HG03460 (cell line): ENCODE measurements at regions not wholly inside any gene's neighbourhood (a gene's known extent, or its start where the extent isn't known, plus 50 kb on each side); places are given as distances from the start of the nearest gene placed in this dataset.

ENCODE experiments used
- ATAC-seq: cut with Tn5 transposase; IDR thresholded peaks from one replicate; pipeline ENCODE4 v1.9.1; 2021; ENCODE audit not compliant: unreplicated experiment

DNA sequence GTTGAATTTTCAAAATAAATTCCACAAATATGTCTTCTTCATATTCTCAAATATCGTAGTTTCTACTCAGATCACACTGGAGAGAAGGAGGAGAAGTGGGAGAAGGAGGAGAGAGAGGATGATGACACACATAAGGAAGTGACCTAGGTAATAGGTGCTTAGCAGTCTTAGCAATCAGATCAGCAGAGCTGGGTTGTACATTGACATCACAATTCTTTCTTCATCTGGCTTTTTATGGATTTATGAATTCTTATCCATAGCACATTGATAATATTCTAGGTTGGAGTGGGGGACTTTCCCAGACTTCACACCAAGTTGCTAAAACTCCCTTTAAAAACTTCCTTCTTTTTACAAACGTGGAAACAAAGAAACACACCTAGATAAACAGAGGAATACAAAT lies 86.9 kb downstream of the FGF9 start:
- no peak for ATAC-seq

DNA sequence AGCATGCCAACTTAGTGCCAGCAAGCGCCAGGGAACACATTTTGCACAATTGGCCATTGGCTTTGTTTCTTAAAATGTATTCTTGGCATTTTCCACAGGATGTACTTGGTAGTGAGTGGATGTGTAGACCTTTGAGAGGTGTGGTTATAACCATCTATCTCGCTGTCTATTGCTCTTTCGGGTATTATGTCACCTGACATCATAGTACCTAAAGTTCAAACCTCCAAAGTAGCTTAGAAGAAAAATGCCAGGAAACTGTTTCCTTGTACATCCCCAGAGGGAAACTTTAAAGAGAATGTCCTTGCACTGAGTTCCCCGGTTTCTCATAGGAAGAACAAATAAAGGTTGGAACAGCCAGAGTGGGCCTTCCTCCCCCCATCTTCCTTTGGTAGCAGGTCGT lies 87.6 kb downstream of the FGF9 start:
- ATAC-seq: no peak

DNA sequence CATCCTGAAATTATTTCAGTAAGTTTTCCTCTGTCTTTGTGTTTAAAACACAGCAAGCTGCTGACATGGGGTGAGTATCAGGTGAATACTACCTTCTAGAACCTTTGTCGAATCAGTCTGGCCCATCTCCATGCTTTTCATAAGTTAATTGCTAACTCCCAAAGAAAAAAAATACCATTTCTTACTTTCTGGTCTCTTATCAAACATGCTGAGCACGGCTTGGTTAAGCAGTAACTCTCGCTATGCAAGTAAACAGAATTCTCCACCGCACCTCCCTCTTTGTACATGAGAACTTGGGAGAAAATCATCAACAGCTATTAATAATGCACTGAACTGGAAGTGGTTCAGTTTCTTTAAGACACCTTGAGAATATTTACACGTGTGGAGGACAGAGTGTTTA lies 88.6 kb downstream of the FGF9 start:
- ATAC-seq: no peak

DNA sequence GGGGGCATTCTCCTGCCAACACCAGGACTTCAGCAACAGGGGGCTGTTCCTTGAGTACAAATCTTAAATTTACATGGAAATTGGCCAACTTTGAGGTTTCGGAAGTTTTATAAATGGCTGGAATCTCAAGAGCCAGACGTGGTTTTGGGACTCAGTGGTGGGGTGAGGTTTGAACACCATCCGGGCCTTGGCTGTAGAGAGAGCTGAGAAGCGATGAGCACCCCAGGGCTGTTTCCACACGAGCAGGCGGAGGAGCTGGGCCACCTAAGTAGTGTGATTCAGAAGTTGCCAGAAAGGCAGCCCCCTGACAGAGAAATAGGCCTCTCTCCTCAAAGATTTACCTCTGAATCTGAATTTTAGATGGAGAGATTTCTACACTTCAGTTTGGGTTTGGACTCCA lies 89.0 kb downstream of the FGF9 start:
- ATAC-seq: no peak

DNA sequence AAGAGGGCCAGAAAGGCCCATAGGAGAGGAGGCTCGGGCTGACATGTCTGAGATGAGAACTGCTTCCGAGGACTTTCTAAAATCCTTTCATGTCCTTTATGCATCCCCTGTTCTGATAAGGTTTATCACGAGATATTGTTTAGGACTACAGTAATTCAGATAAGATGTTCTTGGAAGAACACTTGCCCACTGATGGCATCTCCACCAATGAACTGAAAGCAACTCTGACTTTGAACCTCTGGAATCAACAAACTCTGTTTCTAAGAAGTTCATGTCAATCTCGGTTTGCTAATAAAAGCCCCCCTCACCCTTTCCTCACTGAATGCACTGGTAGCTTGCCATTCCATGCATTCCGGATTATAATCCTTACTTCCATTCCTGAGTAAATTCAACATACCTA lies 90.9 kb downstream of the FGF9 start:
- ATAC-seq: no peak

DNA sequence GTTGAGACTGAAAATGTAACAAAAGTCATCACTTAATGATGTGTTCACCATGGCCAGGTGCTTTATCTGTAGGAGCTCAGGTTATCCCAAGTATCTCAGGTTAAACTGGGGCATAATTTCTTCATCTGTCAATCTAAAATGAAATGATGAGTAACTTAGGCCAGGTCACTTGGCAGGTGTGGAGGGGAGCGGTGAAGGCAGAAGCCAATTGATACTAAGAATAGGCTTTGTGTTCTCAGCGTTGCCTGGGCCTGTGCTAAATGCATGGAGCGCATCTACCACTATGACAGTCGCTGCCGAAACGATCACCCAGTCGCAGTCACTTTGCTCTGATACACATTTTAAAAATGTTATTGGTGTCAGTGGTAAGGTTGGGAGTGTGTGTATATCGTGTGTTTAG lies 91.6 kb downstream of the FGF9 start:
- no peak for ATAC-seq

DNA sequence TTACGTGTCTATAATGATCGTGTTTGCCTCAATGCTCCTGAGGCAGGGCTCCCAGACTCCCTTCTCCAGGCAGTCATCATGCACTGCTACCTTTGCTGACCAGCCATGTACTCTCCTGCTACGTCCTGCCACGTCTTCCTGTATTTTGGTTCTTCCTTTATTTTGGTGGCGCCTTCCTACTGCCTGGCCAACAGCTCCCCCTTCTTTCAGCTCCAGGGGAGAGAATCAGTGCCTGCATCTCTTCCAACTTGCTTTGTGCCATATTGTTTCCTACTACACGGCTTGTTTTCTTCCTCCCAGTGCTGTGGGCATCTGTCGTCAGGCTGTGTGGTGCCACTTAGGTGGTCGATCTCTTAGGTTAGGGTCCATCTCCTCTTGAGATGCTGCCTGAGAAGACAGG lies 96.2 kb downstream of the FGF9 start:
- no peak for ATAC-seq

DNA sequence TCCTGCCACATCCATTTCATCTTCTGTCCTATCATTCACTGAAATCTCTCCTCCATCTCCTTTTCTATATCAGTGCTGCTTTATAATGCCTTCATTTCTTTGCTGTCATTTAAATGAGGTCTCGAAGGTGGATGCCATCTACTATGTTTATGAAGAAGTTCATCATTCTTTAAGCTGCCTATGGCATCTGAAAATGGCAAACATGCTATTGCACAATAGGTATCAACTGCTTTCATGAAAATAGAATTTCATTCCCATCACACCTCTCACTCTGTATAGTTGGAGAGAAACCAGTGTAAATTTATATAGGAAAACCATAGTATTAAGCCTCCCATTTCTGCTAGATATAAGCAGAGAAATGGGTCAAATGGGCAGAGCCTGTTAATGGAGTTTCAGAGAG lies 100.2 kb downstream of the FGF9 start:
- ATAC-seq: no peak

DNA sequence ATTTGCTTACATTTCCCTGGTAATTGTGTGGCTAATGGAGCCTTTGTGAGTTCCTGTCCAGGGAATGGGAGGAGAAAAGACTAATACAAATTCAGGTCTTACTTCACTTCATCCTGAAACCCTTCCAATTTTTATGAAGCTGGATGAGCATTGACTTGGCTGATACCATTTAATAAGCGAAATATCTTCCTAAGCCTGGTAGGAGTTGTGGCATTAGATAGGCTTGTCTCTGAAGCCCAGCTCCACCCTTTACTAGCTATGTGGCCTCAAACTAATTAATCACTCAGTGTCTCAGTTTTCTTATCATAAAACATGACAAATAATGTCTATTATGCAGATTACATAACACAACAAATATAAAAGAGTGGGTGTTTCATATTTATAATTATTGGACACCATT lies 106.3 kb downstream of the FGF9 start:
- no peak for ATAC-seq

DNA sequence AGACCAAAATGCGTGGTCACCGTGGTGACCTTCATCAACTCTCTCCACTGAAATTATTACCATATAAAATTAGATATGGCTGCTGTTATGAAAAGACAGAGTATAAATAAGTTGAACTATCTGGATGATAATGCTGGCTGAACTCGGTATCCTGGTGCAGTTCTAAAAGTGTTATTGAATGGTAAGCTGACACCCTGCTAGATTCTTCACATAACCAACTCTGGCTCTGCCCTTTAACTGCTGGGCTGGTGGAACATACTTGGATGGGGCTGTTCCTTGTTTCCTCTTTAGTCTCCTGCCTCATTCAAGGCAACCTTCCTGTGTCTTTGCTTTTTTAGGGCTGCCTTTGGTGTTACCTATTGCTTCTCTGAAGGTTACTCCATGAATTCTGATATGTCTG lies 106.9 kb downstream of the FGF9 start:
- ATAC-seq: no peak

DNA sequence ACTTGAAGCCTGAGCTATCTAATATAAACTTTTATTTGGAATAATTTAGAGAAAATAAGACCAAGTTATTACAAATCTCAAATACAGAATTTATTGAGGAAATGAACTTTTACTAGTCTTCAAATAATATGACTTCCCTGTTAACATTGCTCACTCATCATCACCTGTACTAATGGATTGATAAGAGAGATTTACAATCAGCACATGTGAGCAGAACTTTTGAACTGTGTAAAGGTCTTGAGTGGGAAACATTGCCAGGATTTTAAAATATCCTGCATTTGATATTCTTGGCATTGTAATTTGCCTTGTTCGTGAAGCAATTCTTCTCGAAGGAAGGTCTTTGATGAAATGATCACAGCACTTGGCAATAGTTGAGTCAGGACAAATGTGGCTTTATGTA lies 111.9 kb downstream of the FGF9 start:
- no peak for ATAC-seq

DNA sequence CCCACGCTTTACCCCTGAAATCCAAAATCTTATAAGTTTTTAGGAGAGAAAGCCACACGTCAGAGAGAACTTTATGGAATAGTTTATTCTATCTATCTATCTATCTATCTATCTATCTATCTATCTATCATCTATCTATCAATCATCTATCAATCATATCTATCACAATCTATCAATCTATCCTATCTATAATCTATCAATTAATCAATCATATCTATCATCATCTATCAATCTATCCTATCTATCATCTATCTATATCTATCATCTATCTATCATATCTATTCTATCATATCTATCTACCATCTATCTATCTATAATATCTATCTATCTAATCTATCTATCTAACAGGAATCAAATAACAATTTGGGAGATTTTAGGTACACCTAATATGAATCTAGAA lies 115.1 kb downstream of the FGF9 start:
- no peak for ATAC-seq

DNA sequence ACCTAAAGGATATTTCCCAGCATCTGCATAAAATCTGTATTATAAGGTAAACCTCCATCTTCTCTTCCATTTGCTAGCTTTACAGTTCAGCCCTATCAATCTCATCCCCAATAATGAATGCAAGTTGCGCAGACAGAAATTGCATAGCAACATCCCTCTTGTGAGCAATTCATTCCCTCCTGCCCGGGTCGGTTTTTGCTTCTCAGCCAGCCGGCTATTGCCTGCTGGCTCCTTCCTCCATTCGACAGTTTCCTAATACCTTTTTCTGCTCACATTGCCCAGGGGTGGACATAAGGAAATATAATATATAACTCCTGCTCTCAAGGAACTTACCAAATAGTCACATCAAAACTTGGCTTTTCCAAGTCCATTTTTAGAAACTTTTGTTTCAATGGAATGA lies 125.2 kb downstream of the FGF9 start:
- no peak for ATAC-seq

DNA sequence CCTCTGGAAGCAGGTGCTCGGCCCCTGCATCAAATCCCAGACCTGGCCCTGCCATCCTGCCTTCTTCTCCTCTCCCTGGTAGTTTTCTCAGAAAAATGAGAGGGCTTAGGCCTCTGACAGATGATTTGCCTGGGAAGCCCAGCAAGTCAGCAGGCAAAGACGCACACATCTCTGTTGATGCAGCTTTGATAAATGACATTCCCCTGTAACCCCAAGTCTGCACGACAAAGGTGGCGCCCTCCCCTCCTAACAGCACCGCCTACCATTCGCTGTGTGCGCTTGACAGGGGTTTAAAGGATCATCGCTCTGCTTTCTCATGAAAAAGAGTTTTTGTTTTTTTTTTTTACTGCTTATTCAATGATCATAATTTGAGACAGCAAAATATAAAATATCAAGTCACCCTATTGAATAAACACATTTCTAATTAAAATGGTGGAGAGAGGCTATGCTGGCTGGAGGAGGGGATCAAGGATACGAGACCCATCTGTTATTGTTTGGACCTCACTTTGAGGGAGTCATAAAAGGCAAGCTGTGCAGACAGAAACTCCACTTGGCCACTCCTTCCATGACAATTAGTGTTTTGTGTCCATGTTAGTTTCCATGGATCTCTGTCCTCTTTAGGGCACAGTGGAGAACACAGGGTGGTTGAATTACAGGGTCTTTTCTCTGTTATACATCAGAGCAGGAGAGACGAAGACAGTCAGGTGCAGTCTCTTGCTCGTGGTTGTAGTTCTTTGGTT lies 126.1 kb downstream of the FGF9 start:
- no peak for ATAC-seq

DNA sequence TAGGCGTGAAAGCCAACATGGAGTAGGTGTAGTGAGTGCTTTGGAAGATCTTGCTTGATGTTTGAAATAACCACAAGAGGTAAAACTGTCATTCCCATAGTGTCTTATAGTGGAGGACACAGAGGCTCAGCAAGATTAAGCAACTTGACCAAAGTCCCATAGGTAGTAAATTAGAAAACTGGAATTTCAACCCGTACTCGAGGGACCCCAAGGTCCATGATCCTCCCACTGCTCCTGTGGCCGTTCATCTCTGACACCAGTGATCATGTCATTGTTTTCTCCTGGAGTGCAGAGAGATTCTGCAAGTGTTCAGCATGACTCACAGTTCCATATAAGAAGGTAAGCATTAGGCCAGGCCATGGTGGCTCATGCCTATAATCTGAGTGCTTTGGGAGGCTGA lies 126.9 kb downstream of the FGF9 start:
- no peak for ATAC-seq

DNA sequence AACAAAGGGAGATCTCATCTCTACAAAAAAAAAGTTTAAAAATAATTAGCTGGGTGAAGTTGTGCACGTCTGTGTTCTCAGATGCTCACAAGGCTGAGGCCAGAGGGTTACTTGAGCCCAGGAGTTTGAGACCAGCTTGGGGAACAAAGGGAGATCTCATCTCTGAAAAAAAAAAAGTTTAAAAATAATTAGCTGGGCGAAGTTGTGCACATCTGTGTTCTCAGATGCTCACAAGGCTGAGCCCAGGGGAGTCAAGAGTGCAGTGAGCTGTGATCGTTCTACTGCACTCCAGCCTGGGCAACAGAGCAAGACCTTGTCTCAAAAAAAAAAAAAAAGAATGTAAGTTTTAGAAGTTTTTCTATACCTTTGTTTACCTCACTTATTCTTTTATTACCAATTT lies 127.3 kb downstream of the FGF9 start:
- ATAC-seq: no peak

DNA sequence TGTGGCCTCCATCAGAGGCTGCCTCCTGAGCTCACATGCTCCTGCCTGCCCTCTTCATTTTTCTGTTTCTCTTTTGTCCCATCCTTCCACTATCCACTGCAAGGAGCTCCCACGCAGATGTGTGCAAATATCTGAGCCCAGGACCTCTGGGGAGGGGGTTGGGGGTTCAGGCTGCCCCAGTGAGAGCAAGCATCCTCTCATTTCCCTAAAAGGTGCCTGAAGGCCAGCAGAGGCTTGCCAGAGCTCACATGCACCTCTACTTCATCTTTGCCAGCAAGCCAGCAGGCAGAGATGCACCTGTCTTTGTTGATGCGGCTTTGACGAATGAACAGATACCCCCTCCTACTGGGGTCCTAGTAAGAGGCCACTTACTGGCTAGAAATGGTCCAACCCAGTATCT lies 128.8 kb downstream of the FGF9 start:
- no peak for ATAC-seq

DNA sequence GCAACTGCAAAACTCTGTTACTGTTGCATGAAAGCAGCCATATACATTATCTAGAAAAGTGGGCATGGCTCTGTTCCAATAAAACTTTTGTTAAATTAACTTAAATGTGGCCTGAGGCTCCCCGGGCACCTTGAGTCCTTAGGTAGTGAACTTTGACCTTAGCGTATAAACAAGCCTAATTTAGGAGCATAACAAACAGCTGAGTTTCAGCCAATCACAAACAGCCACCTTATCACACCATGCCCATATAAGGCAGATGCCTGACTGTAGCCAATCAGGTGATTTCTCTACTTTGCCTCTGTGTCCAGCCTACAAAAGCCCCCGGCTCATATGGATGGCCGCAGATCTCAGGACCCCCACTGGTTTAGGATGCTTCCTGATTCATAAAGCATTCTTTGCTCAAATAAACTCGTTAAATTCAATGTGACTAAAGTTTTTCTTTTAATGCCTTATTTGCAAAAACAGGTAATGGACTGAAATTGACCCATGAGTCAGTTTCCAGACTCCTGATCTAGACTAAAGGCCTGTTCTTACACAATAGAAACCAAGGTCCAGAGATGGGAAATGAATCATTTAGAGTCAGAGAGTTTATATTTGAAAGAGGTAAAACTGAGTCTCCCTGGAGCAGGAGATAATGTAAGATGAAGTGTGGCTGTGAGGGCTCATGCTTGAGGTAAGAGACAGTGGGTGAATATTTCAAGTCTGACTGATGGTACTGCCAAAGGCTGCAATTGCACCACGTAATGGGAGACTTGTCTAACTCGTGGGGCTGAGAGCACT lies 130.2 kb downstream of the FGF9 start:
- ATAC-seq: no peak

DNA sequence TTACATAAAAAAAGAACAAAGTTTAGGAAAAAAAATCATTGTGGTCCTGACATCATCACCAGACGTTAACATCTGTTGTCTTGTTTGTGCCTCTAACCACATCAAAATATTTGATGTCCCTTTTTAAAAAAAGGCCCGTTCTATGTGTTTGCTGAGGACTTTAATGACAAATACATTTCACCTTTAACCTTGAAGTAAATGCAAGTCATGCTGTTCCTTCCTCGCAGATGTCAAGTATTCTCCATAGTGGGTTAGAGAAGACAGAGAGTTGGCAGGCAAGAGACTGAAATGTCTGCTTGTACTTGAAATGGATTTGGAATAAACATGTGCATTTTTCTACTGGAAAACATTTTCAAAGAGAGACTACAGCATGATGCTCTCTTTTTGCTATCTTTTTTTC lies 134.9 kb downstream of the FGF9 start:
- no peak for ATAC-seq

DNA sequence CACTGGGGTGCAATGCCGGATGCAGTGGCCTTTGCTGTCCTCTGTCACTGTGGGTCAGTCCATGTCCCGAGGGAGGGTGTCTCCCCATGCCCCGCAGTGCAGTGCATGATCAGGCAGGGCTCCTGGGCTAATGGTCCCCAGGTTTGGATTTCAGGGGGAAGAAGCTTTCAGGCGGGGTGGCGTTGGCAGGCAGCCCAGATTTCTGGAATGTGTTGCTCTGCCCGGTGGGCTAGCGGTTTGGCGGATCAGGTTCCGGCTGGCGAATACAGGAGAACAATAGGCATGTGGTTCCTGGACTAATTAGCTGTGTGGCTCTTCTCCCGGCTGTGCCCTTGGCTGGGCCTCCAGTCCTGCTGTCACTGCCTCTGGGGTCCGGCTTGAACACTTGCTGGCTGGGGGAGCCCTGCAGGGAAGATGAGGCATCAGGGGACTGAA lies 141.3 kb downstream of the FGF9 start:
- ATAC-seq: no peak

DNA sequence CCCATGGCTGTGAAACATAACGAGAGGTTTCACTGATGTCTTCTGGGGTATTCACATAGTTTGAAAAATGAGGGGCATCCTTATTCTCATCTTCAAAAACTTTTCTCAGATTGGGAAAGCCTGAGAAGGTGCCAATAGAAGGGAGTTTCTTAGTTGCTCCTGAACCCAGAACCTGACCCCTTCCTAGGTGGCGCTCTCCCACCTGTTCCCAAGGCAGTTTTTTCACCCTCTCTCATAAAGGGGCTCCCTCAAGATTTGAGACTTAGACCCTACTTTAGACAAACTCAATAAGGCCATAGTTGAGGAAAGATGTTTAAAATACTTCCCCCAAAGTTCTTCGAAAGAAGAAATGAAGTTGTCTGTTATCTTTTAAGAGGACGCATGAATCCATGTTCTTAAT lies 142.2 kb downstream of the FGF9 start:
- no peak for ATAC-seq

DNA sequence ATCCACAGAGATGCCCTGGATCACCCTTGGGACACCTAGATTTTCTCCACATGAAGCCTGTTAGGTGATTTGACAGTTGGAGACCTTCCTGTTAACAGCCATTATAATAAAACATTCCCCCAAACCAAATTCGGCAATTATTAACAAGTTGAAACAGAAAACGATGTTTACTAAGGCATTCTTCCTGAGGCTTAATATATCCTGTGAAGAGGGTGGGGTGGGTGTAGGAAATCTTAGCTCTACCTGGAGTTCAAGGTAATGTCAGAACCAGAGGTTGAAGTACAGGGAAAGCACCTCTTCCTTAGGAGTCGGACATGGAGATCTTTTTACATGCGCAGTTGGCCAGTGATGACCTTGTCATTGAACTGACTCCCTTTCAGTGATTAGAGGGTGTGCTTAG lies 143.0 kb downstream of the FGF9 start:
- no peak for ATAC-seq

DNA sequence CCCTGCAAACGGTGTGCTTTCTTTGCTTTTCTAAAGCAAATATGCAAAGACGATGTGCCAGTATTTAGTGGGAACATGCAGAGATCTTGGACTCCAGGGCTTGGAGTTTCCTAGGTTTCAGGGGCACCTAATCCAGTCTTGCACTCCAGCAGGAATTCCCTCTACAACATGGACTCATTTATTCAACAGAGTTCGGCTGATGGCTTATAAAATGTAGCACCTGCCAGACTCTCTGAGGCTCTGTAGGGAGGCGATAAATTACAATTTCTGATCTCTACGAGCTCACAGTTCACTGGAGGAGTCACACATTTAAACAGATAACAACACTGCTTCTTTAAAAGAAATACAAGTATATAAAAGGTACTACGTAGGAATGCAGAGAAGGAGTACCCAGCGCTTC lies 143.7 kb downstream of the FGF9 start:
- no peak for ATAC-seq
